ENCODE measurements at regions not wholly inside any gene's neighbourhood (a gene's known extent, or its start where the extent isn't known, plus 50 kb on each side); places are given as distances from the start of the nearest gene placed in this dataset.
"Not testable (repeated sequence)": the region's sequence is repeated elsewhere in the genome, so short reads cannot be mapped to it uniquely, and the experiment has no call there.

DNA sequence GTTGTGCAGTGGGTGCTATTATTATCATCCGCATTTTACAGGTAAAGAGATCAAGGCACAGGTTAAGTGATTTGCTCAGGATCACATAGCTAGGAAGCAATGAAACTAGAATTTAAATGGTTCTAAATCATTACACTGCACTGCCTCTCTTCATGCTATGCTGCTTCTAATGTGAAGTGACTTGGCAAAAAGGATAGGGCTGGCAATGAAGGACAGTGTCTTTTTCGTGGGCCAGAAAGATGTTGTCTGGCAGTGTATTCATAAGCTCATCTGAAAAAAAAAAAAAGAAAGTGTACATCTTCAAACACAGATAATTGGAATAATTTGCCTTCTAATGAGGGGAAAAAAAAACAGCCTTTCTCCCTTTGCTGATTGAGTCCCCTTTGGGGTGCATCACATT, 132.2 kb upstream of the FUNDC1 start:
- DNase-seq (ENCODE audit: low read depth) = no peak

DNA sequence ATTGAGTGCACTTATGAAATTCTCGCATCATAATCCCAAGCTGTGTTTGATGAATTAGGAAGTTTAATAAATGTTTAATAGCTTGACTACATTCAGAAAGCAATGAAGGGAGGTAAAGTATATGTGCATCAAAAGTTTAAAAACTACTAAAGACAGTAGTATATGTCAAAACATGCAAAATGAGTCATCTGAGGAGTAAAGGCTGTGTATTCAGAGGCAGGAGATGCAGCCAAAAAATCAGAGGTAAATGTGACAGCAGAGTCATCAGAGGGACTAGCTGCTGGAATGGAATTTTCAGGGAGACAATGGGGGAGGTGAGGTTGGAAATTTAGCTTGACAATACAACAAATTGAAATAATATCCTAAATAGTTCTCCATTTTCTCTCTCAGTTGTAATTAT, 127.0 kb upstream of the FUNDC1 start:
- DNase-seq (ENCODE audit: low read depth) = no peak

DNA sequence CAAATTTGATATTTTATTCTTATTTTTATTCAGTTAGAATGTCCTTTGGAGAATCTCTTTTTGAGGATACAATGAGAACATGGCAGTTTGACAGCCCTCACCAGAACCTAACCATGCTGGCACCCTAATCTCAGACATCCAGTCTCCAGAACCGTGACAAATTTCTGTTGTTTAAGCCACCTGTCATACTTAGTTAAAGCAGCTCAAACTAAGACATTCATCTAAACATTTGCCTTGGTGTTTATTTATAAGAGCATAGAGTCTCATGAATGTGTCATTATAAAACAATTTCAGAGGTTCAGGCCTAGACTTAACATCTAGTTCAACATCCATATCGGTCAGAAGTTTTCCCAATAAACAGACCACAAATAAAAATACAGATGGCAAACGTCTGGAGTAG, 125.1 kb upstream of the FUNDC1 start:
- DNase-seq (ENCODE audit: low read depth) = no peak

DNA sequence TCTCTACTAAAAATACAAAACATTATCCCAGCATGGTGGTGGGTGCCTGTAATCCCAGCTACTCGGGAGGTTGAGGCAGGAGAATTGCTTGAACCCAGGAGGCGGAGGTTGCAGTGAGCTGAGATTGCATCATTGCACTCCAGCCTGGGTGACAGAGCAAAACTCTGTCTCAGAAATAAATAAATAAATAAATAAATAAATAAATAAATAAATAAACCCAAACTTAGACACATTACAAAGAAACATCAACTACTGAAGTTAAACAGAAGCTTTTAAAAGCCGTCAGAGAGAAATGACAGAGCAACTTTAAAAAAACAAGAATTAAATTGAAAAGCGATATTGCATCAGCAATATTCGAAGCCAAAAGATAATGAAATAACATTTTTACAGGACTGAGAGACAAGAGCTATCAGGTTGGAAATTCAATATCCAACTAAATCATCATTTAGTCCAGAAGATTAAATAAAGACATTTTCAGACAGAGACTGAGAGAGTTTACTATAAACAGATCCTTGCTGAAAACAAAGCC, 115.1 kb upstream of the FUNDC1 start:
- DNase-seq (ENCODE audit: low read depth) = not testable (repeated sequence)

DNA sequence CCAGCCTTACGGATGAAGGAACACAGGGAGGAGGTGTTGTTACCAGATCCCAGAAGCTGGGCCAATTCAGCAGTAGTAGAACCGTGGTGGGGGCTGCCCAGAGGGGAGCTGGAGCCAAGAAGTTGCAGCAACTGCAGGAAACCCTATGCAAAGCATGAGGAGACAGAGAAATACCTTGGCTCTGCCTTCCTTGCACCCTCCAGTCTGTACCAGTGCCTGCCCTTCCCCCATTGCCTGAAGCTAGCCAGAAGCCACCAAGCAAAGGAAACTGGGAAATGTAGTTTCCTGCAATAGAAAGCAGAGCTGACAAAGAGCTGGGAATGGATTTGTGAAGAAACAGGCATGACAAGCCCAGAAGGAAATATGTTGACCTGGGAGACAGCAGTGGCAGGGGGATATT, 108.7 kb upstream of the FUNDC1 start:
- DNase-seq (ENCODE audit: low read depth) = no peak

DNA sequence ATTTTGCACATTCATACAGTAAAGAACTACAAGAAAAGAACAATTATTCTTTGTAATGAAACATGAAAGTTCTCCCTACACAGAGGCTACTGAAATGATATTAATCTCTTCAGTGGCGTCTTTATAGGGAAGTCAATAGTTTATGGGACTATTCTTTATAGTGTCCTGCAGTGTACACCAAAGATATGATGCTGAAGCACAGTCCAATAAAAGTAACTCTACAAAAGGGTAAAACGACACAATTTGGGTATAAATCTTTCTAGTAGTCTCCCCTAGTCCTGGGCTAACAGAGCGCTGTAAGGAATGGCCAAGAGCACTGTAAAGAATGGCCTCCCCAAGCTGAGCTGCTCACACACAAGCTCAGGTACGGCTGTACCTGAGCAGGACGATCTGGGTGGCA, 101.1 kb upstream of the FUNDC1 start:
- no peak for DNase-seq (ENCODE audit: low read depth)

DNA sequence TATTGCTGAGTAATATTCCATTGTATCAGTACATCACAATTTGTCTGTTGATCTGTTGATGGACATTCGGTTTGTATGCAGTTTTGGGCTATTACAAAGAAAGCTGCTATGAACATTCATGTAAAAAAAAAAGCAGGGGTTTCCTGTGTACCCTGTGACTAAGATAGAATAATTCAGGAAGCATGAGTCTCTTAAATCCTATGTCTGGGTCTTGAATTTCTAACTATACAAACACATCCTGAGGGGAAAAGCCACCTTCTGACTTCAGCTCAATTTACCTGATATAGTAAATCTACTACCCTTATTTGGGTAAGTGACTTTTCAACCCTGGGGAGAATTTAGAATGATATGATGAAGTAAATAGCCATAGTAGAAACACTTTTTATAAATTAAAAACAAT, 94.6 kb upstream of the FUNDC1 start:
- DNase-seq (ENCODE audit: low read depth) = no peak

DNA sequence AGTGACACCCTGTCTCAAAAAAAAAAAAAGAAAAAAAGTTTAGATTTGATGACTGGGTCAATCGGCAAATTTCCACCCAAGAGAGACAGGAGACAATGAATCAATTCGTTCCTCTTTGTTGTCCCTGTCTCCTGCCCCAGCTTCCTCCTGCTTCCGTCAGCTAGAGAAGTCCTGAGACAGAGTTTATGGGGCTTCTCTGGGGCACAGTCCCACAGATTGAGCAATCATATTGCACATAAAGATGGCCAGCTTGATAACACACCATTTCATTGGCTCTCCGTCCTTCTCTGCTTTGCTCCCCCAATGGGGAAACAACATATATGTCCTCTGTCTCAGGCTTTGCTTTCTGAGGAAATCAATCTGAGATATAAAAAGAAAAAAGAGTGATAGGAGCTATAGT, 78.4 kb upstream of the FUNDC1 start:
- no peak for DNase-seq (ENCODE audit: low read depth)

DNA sequence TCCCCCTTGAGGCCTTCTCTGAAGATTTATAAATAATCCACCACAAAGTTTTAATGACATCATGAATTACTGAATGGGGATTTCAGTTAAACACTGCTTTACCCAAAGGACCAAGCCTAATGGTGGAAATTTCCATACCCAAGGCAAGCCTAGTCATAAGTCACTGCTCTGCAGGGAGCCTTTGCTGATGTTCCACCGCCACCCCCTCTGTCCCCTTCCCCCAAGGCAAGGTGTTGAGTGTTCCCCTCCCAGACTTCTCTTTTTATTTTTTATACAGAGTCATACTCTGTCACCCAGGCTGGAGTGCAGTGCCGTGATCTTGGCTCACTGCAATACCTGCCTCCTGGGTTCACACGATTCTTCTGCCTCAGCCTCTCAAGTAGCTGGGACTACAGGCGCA, 76.4 kb upstream of the FUNDC1 start:
- DNase-seq (ENCODE audit: low read depth) = no peak

DNA sequence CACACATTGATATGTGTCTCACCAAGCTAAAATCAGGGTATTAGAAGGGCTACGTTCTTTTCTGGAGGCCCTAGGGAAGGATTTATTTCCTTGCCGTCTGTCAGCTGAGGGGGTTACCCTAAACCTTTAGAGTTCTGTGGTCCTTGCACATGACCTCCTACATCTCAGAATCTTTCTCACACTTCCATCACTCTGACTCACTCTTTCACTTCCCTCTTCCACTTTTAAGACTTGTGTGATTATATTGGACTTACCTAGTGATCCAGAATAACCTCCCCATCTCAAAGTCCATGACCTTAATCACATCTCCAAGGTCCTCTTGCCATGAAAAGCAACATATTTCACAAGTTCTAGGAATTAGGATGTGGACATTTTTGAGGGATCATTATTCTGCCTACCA, 53.6 kb upstream of the FUNDC1 start:
- no peak for DNase-seq (ENCODE audit: low read depth)

Data from fibroblast of gingiva (primary cell).